Stimulated activated CD4-positive, alpha-beta T cell treated with anti-CD3 and anti-CD28 coated beads, Interleukin-4, amount 100 ng/mL, for 48 hours (primary cell): ENCODE measurements at regions not wholly inside any gene's neighbourhood (a gene's known extent, or its start where the extent isn't known, plus 50 kb on each side); places are given as distances from the start of the nearest gene placed in this dataset.
"Not testable (repeated sequence)": the region's sequence is repeated elsewhere in the genome, so short reads cannot be mapped to it uniquely, and the experiment has no call there.

Experiments used
- DNase-seq, 2 donors: peaks; one replicate each; pipeline ENCODE4 v3.0.0-alpha.2; 2020; ENCODE audit warnings: low read depth in 2 of 2

- not testable (repeated sequence) for DNase-seq
Observed at GRCh38 chr15:31673263-31673662, 346.6 kb downstream of the KLF13 start.

- DNase-seq = not testable (repeated sequence)
Observed at GRCh38 chr15:31681529-31682259, 348.6 kb upstream of the CHRNA7 start.

- DNase-seq = not testable (repeated sequence)
Observed at GRCh38 chr15:31687088-31687487, 343.2 kb upstream of the CHRNA7 start.

GRCh38 chr15:31696509-31696908 is 333.8 kb upstream of the CHRNA7 start:
- not testable (repeated sequence) for DNase-seq

GRCh38 chr15:31705076-31705678 is 325.1 kb upstream of the CHRNA7 start:
- not testable (repeated sequence) for DNase-seq

- not testable (repeated sequence) for DNase-seq
Observed at GRCh38 chr15:31707944-31708702, 322.2 kb upstream of the CHRNA7 start.

GRCh38 chr15:31708703-31709327 is 321.5 kb upstream of the CHRNA7 start:
- DNase-seq = not testable (repeated sequence)

- not testable (repeated sequence) for DNase-seq
Observed at GRCh38 chr15:31709479-31709878, 320.8 kb upstream of the CHRNA7 start.

- DNase-seq = not testable (repeated sequence)
Observed at GRCh38 chr15:31710806-31711205, 319.5 kb upstream of the CHRNA7 start.

GRCh38 chr15:31715208-31715607 is 315.1 kb upstream of the CHRNA7 start:
- DNase-seq = not testable (repeated sequence)

- DNase-seq = not testable (repeated sequence)
Observed at GRCh38 chr15:31718625-31719024, 311.7 kb upstream of the CHRNA7 start.

- not testable (repeated sequence) for DNase-seq
Observed at GRCh38 chr15:31719396-31720022, 310.8 kb upstream of the CHRNA7 start.

- not testable (repeated sequence) for DNase-seq
Observed at GRCh38 chr15:31723019-31723418, 307.3 kb upstream of the CHRNA7 start.

GRCh38 chr15:31724903-31725302 is 305.4 kb upstream of the CHRNA7 start:
- not testable (repeated sequence) for DNase-seq

GRCh38 chr15:31725619-31726018 is 304.7 kb upstream of the CHRNA7 start:
- not testable (repeated sequence) for DNase-seq

- DNase-seq = no peak
Observed at GRCh38 chr15:31727612-31728011, 302.7 kb upstream of the CHRNA7 start.

- DNase-seq = no peak
Observed at GRCh38 chr15:31732726-31733125, 297.6 kb upstream of the CHRNA7 start.

- DNase-seq = no peak
Observed at GRCh38 chr15:31733424-31733823, 296.9 kb upstream of the CHRNA7 start.

GRCh38 chr15:31740203-31740602 is 290.1 kb upstream of the CHRNA7 start:
- no peak for DNase-seq

GRCh38 chr15:31745841-31746240 is 284.5 kb upstream of the CHRNA7 start:
- no peak for DNase-seq

GRCh38 chr15:31752065-31752762 is 278.1 kb upstream of the CHRNA7 start:
- DNase-seq = no peak
